Hepatocyte (in vitro differentiated cells): ENCODE measurements at regions not wholly inside any gene's neighbourhood (a gene's known extent, or its start where the extent isn't known, plus 50 kb on each side); places are given as distances from the start of the nearest gene placed in this dataset.

Experiments used
- DNase-seq: peaks from one replicate; pipeline ENCODE4 v3.0.0-alpha.2; 2016; ENCODE audit warnings: low spot score
- H2AFZ ChIP-seq: fragments of 200-600 bp; sonication (generic); 2 replicates; pipeline ENCODE4 v1.6.0; 2016; ENCODE audit warnings: antibody characterized with exemption, mild to moderate bottlenecking
- H3K27ac ChIP-seq: fragments of 200-600 bp; sonication (generic); 2 replicates; pipeline ENCODE4 v1.5.1; 2016; ENCODE audit warnings: mild to moderate bottlenecking
- H3K27me3 ChIP-seq: fragments of 200-600 bp; sonication (generic); 2 replicates; pipeline ENCODE4 v1.6.1; 2016
- H3K36me3 ChIP-seq: fragments of 200-600 bp; sonication (generic); replicated peaks from 2 replicates; pipeline ENCODE4 v1.5.1; 2016; ENCODE audit warnings: low read depth; ENCODE audit not compliant: insufficient read depth
- H3K4me1 ChIP-seq: fragments of 200-600 bp; sonication (generic); 2 replicates; pipeline ENCODE4 v1.5.1; 2016; ENCODE audit warnings: mild to moderate bottlenecking, moderate library complexity; ENCODE audit not compliant: insufficient read depth
- H3K4me2 ChIP-seq: fragments of 200-600 bp; sonication (generic); 2 replicates; pipeline ENCODE4 v1.6.0; 2016
- H3K4me3 ChIP-seq: fragments of 200-600 bp; sonication (generic); 2 replicates; pipeline ENCODE4 v1.5.1; 2016; ENCODE audit warnings: mild to moderate bottlenecking
- H3K79me2 ChIP-seq: fragments of 200-600 bp; sonication (generic); 2 replicates; pipeline ENCODE4 v1.6.0; 2017; ENCODE audit warnings: mild to moderate bottlenecking
- H3K9me2 ChIP-seq: fragments of 200-600 bp; sonication (generic); replicated peaks from 2 replicates; pipeline ENCODE4 v1.6.0; 2017; ENCODE audit warnings: mild to moderate bottlenecking; ENCODE audit not compliant: insufficient read depth
- H3K9me3 ChIP-seq: fragments of 200-600 bp; sonication (generic); 2 replicates; pipeline ENCODE4 v1.5.1; 2016; ENCODE audit warnings: low read depth, mild to moderate bottlenecking
- H4K20me1 ChIP-seq: fragments of 200-600 bp; sonication (generic); 2 replicates; pipeline ENCODE4 v1.6.0; 2016; ENCODE audit warnings: mild to moderate bottlenecking; ENCODE audit not compliant: insufficient read depth, poor library complexity, severe bottlenecking
- EZH2 ChIP-seq: fragments of 200-600 bp; sonication (generic); IDR thresholded peaks from 2 replicates; pipeline ENCODE4 v1.6.1; 2016; ENCODE audit warnings: antibody characterized with exemption, mild to moderate bottlenecking, borderline replicate concordance
- EZH2phosphoT487 ChIP-seq: fragments of 200-600 bp; sonication (generic); IDR thresholded peaks from one replicate; pipeline ENCODE4 v1.6.1; 2018; ENCODE audit warnings: antibody characterized with exemption, mild to moderate bottlenecking, low read depth, moderate library complexity; ENCODE audit not compliant: unreplicated experiment, severe bottlenecking
- WGBS: methylation state at CpG from one replicate; pipeline ENCODE4 v1.1.6; 2016; ENCODE audit warnings: low lambda C conversion rate; ENCODE audit errors: missing lambda C conversion rate; 5-methylcytosine and 5-hydroxymethylcytosine counted together
- TF ChIP-seq, protein P1 (sequence below): fragments of 200-600 bp; sonication (generic); IDR thresholded peaks from 2 replicates; pipeline ENCODE4 v1.5.1; 2016; ENCODE audit warnings: antibody characterized with exemption, mild to moderate bottlenecking; ENCODE audit not compliant: poor library complexity

DNA sequence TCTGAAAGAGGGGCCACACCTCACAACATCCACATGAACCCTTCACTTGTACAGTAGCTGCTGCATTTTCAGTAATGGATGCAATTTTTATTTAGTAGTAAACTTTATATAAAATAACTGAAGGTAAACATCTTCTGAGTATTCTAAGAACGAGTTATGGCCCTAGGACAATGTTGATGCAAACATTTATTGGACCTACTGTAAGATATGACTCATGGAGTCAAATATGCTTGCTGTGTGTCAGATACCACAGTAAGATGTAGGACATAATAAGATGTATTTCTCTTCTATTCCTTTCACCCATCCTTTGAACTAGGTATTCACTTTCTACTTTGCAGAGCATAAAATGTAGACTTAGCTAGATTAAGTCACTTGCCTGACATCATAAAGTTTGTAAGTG is 87.6 kb downstream of the TEX13C start:
- no peak for TF ChIP-seq EZH2
- no peak for TF ChIP-seq EZH2phosphoT487
- TF ChIP-seq, protein P1, sequence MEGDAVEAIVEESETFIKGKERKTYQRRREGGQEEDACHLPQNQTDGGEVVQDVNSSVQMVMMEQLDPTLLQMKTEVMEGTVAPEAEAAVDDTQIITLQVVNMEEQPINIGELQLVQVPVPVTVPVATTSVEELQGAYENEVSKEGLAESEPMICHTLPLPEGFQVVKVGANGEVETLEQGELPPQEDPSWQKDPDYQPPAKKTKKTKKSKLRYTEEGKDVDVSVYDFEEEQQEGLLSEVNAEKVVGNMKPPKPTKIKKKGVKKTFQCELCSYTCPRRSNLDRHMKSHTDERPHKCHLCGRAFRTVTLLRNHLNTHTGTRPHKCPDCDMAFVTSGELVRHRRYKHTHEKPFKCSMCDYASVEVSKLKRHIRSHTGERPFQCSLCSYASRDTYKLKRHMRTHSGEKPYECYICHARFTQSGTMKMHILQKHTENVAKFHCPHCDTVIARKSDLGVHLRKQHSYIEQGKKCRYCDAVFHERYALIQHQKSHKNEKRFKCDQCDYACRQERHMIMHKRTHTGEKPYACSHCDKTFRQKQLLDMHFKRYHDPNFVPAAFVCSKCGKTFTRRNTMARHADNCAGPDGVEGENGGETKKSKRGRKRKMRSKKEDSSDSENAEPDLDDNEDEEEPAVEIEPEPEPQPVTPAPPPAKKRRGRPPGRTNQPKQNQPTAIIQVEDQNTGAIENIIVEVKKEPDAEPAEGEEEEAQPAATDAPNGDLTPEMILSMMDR = no peak
- WGBS = 45% methylated on average over 1 of the region's 1 CpG
- H3K27me3 ChIP-seq = no peaks in the 10 kb centered on the region
- no peaks in the 10 kb centered on the region for H3K36me3 ChIP-seq
- no peak for DNase-seq
- H3K4me1 ChIP-seq = no peaks in the 10 kb centered on the region
- H4K20me1 ChIP-seq = no peaks in the 10 kb centered on the region
- no peaks in the 10 kb centered on the region for H3K79me2 ChIP-seq
- H3K4me2 ChIP-seq = no peak overlapping the region
- no peaks in the 10 kb centered on the region for H3K9me3 ChIP-seq
- H3K9me2 ChIP-seq = no peaks in the 10 kb centered on the region
- H3K27ac ChIP-seq = no peak overlapping the region
- no peak overlapping the region for H2AFZ ChIP-seq
- H3K4me3 ChIP-seq = no peak overlapping the region

DNA sequence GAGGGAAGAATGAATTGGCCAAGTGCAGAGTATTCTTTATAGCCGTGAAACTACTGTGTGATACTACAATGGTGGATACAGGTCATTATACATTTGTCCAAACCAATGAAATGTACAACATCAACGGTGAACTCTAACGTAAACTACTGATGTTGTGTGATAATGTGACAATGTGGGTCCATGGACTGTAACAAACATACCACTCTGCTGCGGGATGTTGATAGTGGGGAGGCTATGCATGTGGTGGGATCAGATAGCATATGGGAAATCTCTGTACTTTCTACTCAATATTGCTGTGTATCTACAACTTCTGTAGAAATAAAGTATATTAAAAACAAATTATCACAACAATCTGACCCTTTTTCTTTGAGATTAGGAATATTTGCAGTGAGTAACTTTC is 101.1 kb downstream of the TEX13C start:
- H4K20me1 ChIP-seq = no peaks in the 10 kb centered on the region
- H3K36me3 ChIP-seq = no peaks in the 10 kb centered on the region
- H3K9me2 ChIP-seq = no peaks in the 10 kb centered on the region
- TF ChIP-seq, protein P1 = no peak
- TF ChIP-seq EZH2 (no peak), EZH2phosphoT487 (no peak)
- H3K4me2 ChIP-seq = no peak overlapping the region
- H2AFZ ChIP-seq = no peak overlapping the region
- no peaks in the 10 kb centered on the region for H3K27me3 ChIP-seq
- no peaks in the 10 kb centered on the region for H3K79me2 ChIP-seq
- H3K27ac ChIP-seq = no peak overlapping the region
- no peak for DNase-seq
- H3K9me3 ChIP-seq = no peaks in the 10 kb centered on the region
- WGBS = 71% methylated on average over 4 of the region's 4 CpGs
- H3K4me1 ChIP-seq = no peaks in the 10 kb centered on the region
- H3K4me3 ChIP-seq = no peak overlapping the region

DNA sequence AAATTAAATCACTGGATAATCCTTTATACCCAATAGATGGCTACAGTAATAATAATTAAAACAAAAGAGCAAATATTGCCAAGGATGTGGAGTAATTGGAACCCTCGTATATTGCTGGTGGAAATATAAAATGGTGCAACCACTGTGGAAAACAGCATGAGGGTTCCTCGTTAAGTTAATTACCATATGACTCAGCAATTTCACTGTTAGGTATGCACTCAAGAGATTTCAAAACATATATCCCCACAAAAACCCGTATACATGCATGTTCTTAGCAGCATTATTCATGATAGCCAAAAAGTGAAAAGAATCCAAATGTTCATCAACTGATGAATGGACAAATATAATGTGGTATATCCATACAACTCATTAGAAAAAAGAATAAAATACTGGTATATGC is 103.3 kb downstream of the TEX13C start:
- 66% methylated on average over 3 of the region's 3 CpGs for WGBS

More for the DNA sequence above, 103.3 kb downstream of the TEX13C start:
- H3K27me3 ChIP-seq = no peaks in the 10 kb centered on the region
- H4K20me1 ChIP-seq = no peaks in the 10 kb centered on the region
- no peaks in the 10 kb centered on the region for H3K79me2 ChIP-seq
- no peaks in the 10 kb centered on the region for H3K36me3 ChIP-seq
- DNase-seq = no peak
- H2AFZ ChIP-seq = no peak overlapping the region
- H3K4me3 ChIP-seq = no peak overlapping the region
- H3K27ac ChIP-seq = no peak overlapping the region
- no peaks in the 10 kb centered on the region for H3K4me1 ChIP-seq
- no peaks in the 10 kb centered on the region for H3K9me2 ChIP-seq
- H3K9me3 ChIP-seq = no peaks in the 10 kb centered on the region
- TF ChIP-seq EZH2phosphoT487 (no peak), EZH2 (no peak)
- TF ChIP-seq, protein P1 = no peak
- H3K4me2 ChIP-seq = no peak overlapping the region
